Muscle layer of colon (tissue), 2 donors: ENCODE measurements at regions not wholly inside any gene's neighbourhood (a gene's known extent, or its start where the extent isn't known, plus 50 kb on each side); places are given as distances from the start of the nearest gene placed in this dataset.

Experiments
- H3K27ac ChIP-seq: one replicate; pipeline ENCODE4 v1.7.0; 2013; ENCODE audit warnings: low read depth, mild to moderate bottlenecking, low read length, moderate library complexity
- H3K27me3 ChIP-seq, 2 donors: one replicate each; pipeline ENCODE4 v1.7.0; 2013; ENCODE audit warnings: low read length in 2 of 2, mild to moderate bottlenecking in 2 of 2; ENCODE audit not compliant: insufficient read depth in 2 of 2, control insufficient read depth in 1 of 2
- H3K36me3 ChIP-seq: one replicate; pipeline ENCODE4 v1.7.0; 2013; ENCODE audit warnings: mild to moderate bottlenecking, low read length; ENCODE audit not compliant: insufficient read depth
- H3K4me1 ChIP-seq: one replicate; pipeline ENCODE4 v1.7.0; 2013; ENCODE audit warnings: mild to moderate bottlenecking, low read length; ENCODE audit not compliant: insufficient read depth
- H3K4me3 ChIP-seq, 2 donors: one replicate each; pipeline ENCODE4 v1.7.0; 2013; ENCODE audit warnings: low read length in 2 of 2, low read depth in 1 of 2, mild to moderate bottlenecking in 1 of 2, moderate library complexity in 1 of 2
- H3K9ac ChIP-seq: one replicate; pipeline ENCODE4 v1.7.0; 2013; ENCODE audit warnings: low read length
- H3K9me3 ChIP-seq: one replicate; pipeline ENCODE4 v1.7.0; 2013; ENCODE audit warnings: mild to moderate bottlenecking, low read length
- donor health status: abdominal sarcoma.
- donor health status: Adenocarcinoma of cecum.

DNA sequence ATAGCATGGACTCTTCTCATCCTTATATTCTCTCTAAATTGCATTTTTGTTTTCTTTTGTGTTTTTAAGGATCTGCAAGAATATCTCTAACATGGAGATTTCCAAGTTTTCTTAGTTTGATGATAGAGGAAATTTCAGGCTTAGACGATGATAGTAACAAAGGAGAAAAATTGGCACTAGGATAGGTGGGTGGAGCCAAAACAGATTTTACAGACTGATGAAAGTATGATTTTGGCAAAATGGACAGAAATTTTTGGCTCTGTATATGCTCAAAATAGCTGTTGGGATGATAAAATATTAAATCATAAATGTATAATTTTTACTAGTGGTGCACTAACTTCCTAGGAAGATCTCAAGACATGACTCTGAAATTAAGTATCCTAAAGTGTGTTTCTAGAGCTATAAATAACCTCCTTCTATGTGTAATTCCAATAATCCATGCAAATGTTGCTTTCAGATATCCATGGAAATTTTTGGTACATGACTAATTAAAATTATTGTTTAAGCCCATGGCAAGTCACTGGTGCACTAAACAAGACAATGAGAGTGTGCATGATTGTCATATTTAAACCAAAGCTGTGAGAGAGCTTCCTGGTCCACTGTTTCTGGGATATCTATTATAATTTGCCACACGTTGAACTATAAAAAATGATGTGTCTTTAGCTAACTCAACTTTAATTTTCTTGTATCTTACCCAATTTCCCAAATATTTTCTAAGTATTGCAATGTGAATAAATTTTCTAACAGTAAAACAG lies 55.8 kb upstream of the NBEA start:
- Histone ChIP-seq H3K4me1 (no peaks in the 10 kb centered on the region), H3K27me3 (no peaks in the 10 kb centered on the region), H3K9ac (no peak overlapping the region), H3K4me3 (no peak overlapping the region), H3K36me3 (no peaks in the 10 kb centered on the region), H3K9me3 (no peaks in the 10 kb centered on the region), H3K27ac (no peak overlapping the region)

GRCh38 chr13:34886987-34887386 lies 55.1 kb upstream of the NBEA start:
- no peaks in the 10 kb centered on the region for H3K4me1 ChIP-seq

More at GRCh38 chr13:34886987-34887386, 55.1 kb upstream of the NBEA start:
- Histone ChIP-seq H3K4me3 (no peak overlapping the region), H3K9ac (no peak overlapping the region), H3K27me3 (no peaks in the 10 kb centered on the region), H3K9me3 (no peaks in the 10 kb centered on the region), H3K36me3 (no peaks in the 10 kb centered on the region), H3K27ac (no peak overlapping the region)
